Keratinocyte (primary cell): ENCODE measurements at regions not wholly inside any gene's neighbourhood (a gene's known extent, or its start where the extent isn't known, plus 50 kb on each side); places are given as distances from the start of the nearest gene placed in this dataset.

ENCODE experiments used
- DNase-seq: peaks from one replicate; pipeline ENCODE4 v3.0.0-alpha.2; 2011; ENCODE audit warnings: low read depth, missing footprints, low spot score
- FAIRE-seq: peaks from 2 replicates; lab custom pipeline; 2011; peaks lifted over from hg19 to GRCh38; lab: Jason Lieb, UNC
- H2AFZ ChIP-seq: 2 replicates; pipeline ENCODE4 v1.6.0; 2012; ENCODE audit warnings: low read length, control low read depth, inconsistent platforms; ENCODE audit not compliant: control insufficient read depth
- H3K27ac ChIP-seq: 2 replicates; pipeline ENCODE4 v1.5.1; 2011; ENCODE audit warnings: low read length; ENCODE audit not compliant: control insufficient read depth, insufficient read depth
- H3K27me3 ChIP-seq: 3 replicates; pipeline ENCODE4 v1.6.0; 2011; ENCODE audit warnings: low read length; ENCODE audit not compliant: control insufficient read depth, insufficient read depth; ENCODE audit errors: extremely low read depth
- H3K36me3 ChIP-seq, 2 experiments: 2 replicates in 1 of 2; 3 replicates in 1 of 2; pipeline ENCODE4 v1.5.1; 2011; ENCODE audit warnings: low read length in 2 of 2, mild to moderate bottlenecking in 1 of 2; ENCODE audit not compliant: control insufficient read depth in 2 of 2, insufficient read depth in 2 of 2; ENCODE audit errors: extremely low read depth in 1 of 2
- H3K4me1 ChIP-seq: 3 replicates; pipeline ENCODE4 v1.5.1; 2011; ENCODE audit warnings: low read length; ENCODE audit not compliant: control insufficient read depth, insufficient read depth; ENCODE audit errors: extremely low read depth
- H3K4me2 ChIP-seq: 3 replicates; pipeline ENCODE4 v1.6.0; 2011; ENCODE audit warnings: low read depth, low read length; ENCODE audit not compliant: control insufficient read depth, insufficient read depth; ENCODE audit errors: extremely low read depth
- H3K4me3 ChIP-seq, 3 experiments: fragments of 200-600 bp in 1 of 3; sonication (generic) in 1 of 3; 2 replicates in 2 of 3; 3 replicates in 1 of 3; pipeline ENCODE4 v1.5.1; 2011 to 2016; ENCODE audit warnings: low read length in 3 of 3, mild to moderate bottlenecking in 3 of 3, control low read depth in 2 of 3, inconsistent platforms in 1 of 3, low read depth in 1 of 3, mixed read lengths in 1 of 3, mixed run types in 1 of 3, moderate library complexity in 1 of 3; ENCODE audit not compliant: control insufficient read depth in 2 of 3, insufficient read depth in 2 of 3; ENCODE audit errors: extremely low read depth in 1 of 3
- H3K79me2 ChIP-seq: 2 replicates; pipeline ENCODE4 v1.6.0; 2012; ENCODE audit warnings: low read length; ENCODE audit not compliant: control insufficient read depth, insufficient read depth
- H3K9ac ChIP-seq: 3 replicates; pipeline ENCODE4 v1.6.0; 2011; ENCODE audit warnings: low read length; ENCODE audit not compliant: control insufficient read depth, insufficient read depth; ENCODE audit errors: extremely low read depth
- H3K9me1 ChIP-seq: 3 replicates; pipeline ENCODE4 v1.6.0; 2011; ENCODE audit warnings: low read length; ENCODE audit not compliant: control insufficient read depth, insufficient read depth; ENCODE audit errors: extremely low read depth
- H3K9me3 ChIP-seq: 2 replicates; pipeline ENCODE4 v1.5.1; 2012; ENCODE audit warnings: low read depth, low read length; ENCODE audit not compliant: control insufficient read depth
- H4K20me1 ChIP-seq: 3 replicates; pipeline ENCODE4 v1.6.0; 2011; ENCODE audit warnings: low read length; ENCODE audit not compliant: control insufficient read depth, insufficient read depth; ENCODE audit errors: extremely low read depth
- EZH2 ChIP-seq: IDR thresholded peaks from one replicate; pipeline ENCODE4 v1.6.1; 2012; ENCODE audit warnings: inconsistent platforms, mild to moderate bottlenecking, low read length, moderate library complexity
- dilution Hi-C: fragments of 300-500 bp; cut with MboI; formaldehyde crosslinking; loops from one replicate; pipeline ENCODE4 v1.7.0; 2020; ENCODE audit warnings: low sequenced_read_pairs; ENCODE audit not compliant: extremely low pct_ligation_motif_present
- TF ChIP-seq, protein P1 (sequence below), 3 experiments: IDR thresholded peaks in 1 of 3; conservative IDR thresholded peaks in 1 of 3; optimal IDR thresholded peaks in 1 of 3; 2 replicates in 2 of 3; 3 replicates in 1 of 3; pipeline versions ENCODE3 to v1.5.1; 2011; ENCODE audit warnings: low read length in 3 of 3, mild to moderate bottlenecking in 3 of 3, moderate library complexity in 2 of 3, control low read depth in 1 of 3, inconsistent platforms in 1 of 3; ENCODE audit not compliant: insufficient read depth in 2 of 3; ENCODE audit errors: extremely low read depth in 1 of 3

DNA sequence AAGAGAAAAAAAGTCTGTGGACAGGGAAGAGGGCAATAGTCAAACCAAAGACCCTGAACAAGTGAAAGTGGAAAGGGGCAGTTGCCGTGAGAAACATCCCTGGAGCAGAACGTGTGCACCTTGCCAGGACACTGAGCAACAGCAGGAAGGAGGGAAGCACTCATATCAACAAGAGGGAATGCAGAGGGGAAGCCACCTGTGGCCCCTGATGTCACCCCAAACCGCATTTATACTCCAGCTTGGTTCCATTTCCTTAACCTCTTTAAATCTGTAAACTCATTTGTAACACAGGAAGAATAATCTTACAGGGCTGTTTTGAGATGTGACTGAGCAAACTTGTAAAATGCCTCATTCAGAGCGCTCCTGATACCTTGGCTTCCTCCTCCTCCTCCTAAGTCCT, 698.8 kb downstream of the DIAPH3 start:
- H4K20me1 ChIP-seq, result no peaks in the 10 kb centered on the region
- H3K27ac ChIP-seq, result no peak overlapping the region
- H3K79me2 ChIP-seq, result no peaks in the 10 kb centered on the region
- no peaks in the 10 kb centered on the region for H3K36me3 ChIP-seq
- no peak overlapping the region for H3K4me3 ChIP-seq
- H3K9me1 ChIP-seq, result no peaks in the 10 kb centered on the region
- H3K4me1 ChIP-seq, result no peaks in the 10 kb centered on the region
- no peak for FAIRE-seq
- H3K9ac ChIP-seq, result no peak overlapping the region
- no peaks in the 10 kb centered on the region for H3K27me3 ChIP-seq
- H3K9me3 ChIP-seq, result no peaks in the 10 kb centered on the region
- TF ChIP-seq, protein P1, sequence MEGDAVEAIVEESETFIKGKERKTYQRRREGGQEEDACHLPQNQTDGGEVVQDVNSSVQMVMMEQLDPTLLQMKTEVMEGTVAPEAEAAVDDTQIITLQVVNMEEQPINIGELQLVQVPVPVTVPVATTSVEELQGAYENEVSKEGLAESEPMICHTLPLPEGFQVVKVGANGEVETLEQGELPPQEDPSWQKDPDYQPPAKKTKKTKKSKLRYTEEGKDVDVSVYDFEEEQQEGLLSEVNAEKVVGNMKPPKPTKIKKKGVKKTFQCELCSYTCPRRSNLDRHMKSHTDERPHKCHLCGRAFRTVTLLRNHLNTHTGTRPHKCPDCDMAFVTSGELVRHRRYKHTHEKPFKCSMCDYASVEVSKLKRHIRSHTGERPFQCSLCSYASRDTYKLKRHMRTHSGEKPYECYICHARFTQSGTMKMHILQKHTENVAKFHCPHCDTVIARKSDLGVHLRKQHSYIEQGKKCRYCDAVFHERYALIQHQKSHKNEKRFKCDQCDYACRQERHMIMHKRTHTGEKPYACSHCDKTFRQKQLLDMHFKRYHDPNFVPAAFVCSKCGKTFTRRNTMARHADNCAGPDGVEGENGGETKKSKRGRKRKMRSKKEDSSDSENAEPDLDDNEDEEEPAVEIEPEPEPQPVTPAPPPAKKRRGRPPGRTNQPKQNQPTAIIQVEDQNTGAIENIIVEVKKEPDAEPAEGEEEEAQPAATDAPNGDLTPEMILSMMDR (optimal IDR thresholded peaks at IDR 0.05 in 1 of 3, IDR thresholded peaks at IDR 0.05 in 1 of 3, conservative IDR thresholded peaks at IDR 0.05 in 1 of 3; ENCODE audit: extremely low read depth in 1 of 3, insufficient read depth in 2 of 3, low read length in 3 of 3), result no peak
- TF ChIP-seq EZH2, result no peak
- dilution Hi-C loops, result no loop called here
- no peak for DNase-seq
- no peak overlapping the region for H3K4me2 ChIP-seq
- H2AFZ ChIP-seq, result no peak overlapping the region

DNA sequence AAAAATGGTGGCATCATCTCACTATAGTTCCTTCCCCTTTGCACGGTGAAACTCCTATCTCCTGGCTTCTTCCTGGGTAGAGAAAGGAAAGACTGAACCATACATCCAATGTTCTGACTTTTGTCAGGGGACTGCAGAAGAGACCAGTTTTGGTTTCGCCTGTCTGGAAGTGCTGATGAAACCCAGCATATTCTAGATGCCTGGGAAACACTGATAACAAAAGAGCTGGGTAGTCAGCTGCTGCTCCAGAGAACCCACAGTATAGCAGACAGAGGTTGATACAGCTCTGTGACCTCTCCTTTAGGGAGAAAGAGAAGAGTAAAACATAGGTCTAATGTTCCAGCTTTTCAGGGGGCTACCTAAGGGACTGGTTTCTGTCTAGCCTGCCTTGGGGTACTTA, 695.3 kb downstream of the DIAPH3 start:
- Histone ChIP-seq H3K36me3 (no peaks in the 10 kb centered on the region), H2AFZ (no peak overlapping the region), H3K27ac (no peak overlapping the region), H4K20me1 (no peaks in the 10 kb centered on the region), H3K27me3 (no peaks in the 10 kb centered on the region), H3K4me2 (no peak overlapping the region), H3K4me1 (no peaks in the 10 kb centered on the region), H3K4me3 (no peak overlapping the region), H3K9me1 (no peaks in the 10 kb centered on the region), H3K9ac (no peak overlapping the region), H3K79me2 (no peaks in the 10 kb centered on the region), H3K9me3 (no peaks in the 10 kb centered on the region)
- FAIRE-seq (no peak), DNase-seq (no peak)
- TF ChIP-seq, protein P1 (optimal IDR thresholded peaks at IDR 0.05 in 1 of 3, IDR thresholded peaks at IDR 0.05 in 1 of 3, conservative IDR thresholded peaks at IDR 0.05 in 1 of 3; ENCODE audit: extremely low read depth in 1 of 3, insufficient read depth in 2 of 3, low read length in 3 of 3), result no peak
- no peak for TF ChIP-seq EZH2
- dilution Hi-C loops, result no loop called here
